ENCODE measurements at regions not wholly inside any gene's neighbourhood (a gene's known extent, or its start where the extent isn't known, plus 50 kb on each side); places are given as distances from the start of the nearest gene placed in this dataset.

DNA sequence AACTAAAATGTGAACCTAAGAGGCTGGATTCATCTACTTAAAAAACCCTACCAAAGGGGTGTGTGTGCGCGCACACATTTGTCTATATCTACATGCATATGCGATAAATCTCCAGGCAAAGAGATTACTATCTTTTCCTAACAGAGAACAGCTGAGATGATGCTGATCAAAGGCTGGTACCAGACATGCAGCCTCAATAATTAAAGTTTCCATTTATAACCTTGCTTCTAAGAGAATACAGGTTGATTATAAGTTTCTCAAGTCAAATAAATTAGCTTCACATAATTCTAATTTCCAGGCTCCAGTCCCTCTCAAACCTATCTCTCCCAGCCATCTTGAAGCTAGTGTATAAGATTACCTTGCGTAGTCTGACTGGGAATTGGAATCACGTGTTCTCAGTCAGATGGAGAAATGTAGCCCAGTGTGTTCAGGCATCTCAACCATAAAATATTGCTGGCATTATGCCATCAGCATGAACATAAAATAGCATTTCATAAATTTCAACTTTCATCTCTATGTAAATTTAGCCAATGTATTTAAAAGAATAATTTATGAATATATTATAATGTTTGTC, 1062.0 kb downstream of the XPNPEP1 start:
- Mint-ChIP-seq H3K36me3 (no peaks in the 10 kb centered on the region), H3K9me3 (peaks cover 0 to 14% (median 8%) of the 10 kb centered on the region in 8 donors), H3K4me3 (no peak overlapping the region), H3K27ac (no peak overlapping the region), H3K4me1 (no peaks in the 10 kb centered on the region), H3K27me3 (no peaks in the 10 kb centered on the region)
- intact Hi-C loops (cut with micrococcal nuclease): no loop called here
- no peak overlapping the region for H3K27ac ChIP-seq (ENCODE audit: low read depth, low read length)
- no peaks in the 10 kb centered on the region for H3K9me3 ChIP-seq (ENCODE audit: control insufficient read depth in 1 of 2, low read length in 2 of 2)
- DNase-seq: no peak
- no peaks in the 10 kb centered on the region for H3K27me3 ChIP-seq (ENCODE audit: insufficient read depth, low read length)
- no peaks in the 10 kb centered on the region for H3K4me1 ChIP-seq (ENCODE audit: insufficient read depth, low read length)
- ChIA-PET POLR2A (ENCODE audit: partially characterized antibody) (no interaction called here), CTCF (ENCODE audit: partially characterized antibody) (no interaction called here)
- no peaks in the 10 kb centered on the region for H3K36me3 ChIP-seq (ENCODE audit: insufficient read depth, low read length)
- H3K4me3 ChIP-seq (ENCODE audit: low read length in 2 of 2): no peak overlapping the region

DNA sequence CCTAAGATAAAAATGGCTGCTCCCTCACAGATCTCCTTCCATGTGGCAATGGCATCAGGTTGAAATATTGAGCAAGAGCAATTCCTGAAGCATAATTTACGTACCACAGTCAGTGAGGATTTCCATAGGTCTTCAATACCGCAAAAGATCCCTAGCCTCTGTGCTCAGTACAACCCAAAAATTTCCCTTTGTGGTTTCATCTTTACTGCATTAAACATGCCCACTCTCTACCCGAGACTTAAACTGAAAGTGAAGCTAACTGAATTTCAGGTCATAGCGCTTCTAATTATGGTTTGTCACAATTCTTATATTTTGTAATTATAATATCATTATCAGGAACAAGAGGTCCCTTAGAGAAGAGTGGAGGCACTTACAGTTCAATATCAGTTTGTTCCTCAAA, 1071.1 kb downstream of the XPNPEP1 start:
- Histone ChIP-seq H3K27ac (ENCODE audit: low read depth, low read length) (no peak overlapping the region), H3K9me3 (ENCODE audit: control insufficient read depth in 1 of 2, low read length in 2 of 2) (peaks cover 0 to 6% of the 10 kb centered on the region in 2 donors), H3K36me3 (ENCODE audit: insufficient read depth, low read length) (no peaks in the 10 kb centered on the region), H3K4me1 (ENCODE audit: insufficient read depth, low read length) (no peaks in the 10 kb centered on the region), H3K27me3 (ENCODE audit: insufficient read depth, low read length) (no peaks in the 10 kb centered on the region), H3K4me3 (ENCODE audit: low read length in 2 of 2) (no peak overlapping the region)
- CTCF ChIA-PET (ENCODE audit: partially characterized antibody): no interaction called here
- no peak overlapping the region for H3K27ac Mint-ChIP-seq
- intact Hi-C loops (cut with micrococcal nuclease): no loop called here
- H3K36me3 Mint-ChIP-seq: no peaks in the 10 kb centered on the region
- H3K4me3 Mint-ChIP-seq: no peak overlapping the region
- DNase-seq: no peak
- POLR2A ChIA-PET (ENCODE audit: partially characterized antibody): no interaction called here
- no peaks in the 10 kb centered on the region for H3K27me3 Mint-ChIP-seq
- peaks cover 0 to 5% (median 2%) of the 10 kb centered on the region in 8 donors for H3K9me3 Mint-ChIP-seq
- no peaks in the 10 kb centered on the region for H3K4me1 Mint-ChIP-seq

GRCh38 chr10:108850138-108850854, 1073.0 kb downstream of the XPNPEP1 start:
- ChIA-PET CTCF (ENCODE audit: partially characterized antibody) (no interaction called here), POLR2A (ENCODE audit: partially characterized antibody) (no interaction called here)
- H3K27me3 Mint-ChIP-seq: no peaks in the 10 kb centered on the region
- no peaks in the 10 kb centered on the region for H3K36me3 Mint-ChIP-seq
- Histone ChIP-seq H3K27me3 (ENCODE audit: insufficient read depth, low read length) (no peaks in the 10 kb centered on the region), H3K27ac (ENCODE audit: low read depth, low read length) (no peak overlapping the region), H3K4me1 (ENCODE audit: insufficient read depth, low read length) (no peaks in the 10 kb centered on the region), H3K36me3 (ENCODE audit: insufficient read depth, low read length) (no peaks in the 10 kb centered on the region), H3K4me3 (ENCODE audit: low read length in 2 of 2) (no peak overlapping the region), H3K9me3 (ENCODE audit: control insufficient read depth in 1 of 2, low read length in 2 of 2) (peaks cover 0 to 6% of the 10 kb centered on the region in 2 donors)
- H3K4me1 Mint-ChIP-seq: no peaks in the 10 kb centered on the region
- H3K27ac Mint-ChIP-seq: no peak overlapping the region
- H3K9me3 Mint-ChIP-seq: peaks cover 0 to 5% (median 3%) of the 10 kb centered on the region in 8 donors
- no peak for DNase-seq
- H3K4me3 Mint-ChIP-seq: no peak overlapping the region
- intact Hi-C loops (cut with micrococcal nuclease): no loop called here

GRCh38 chr10:108849688-108850087, 1073.6 kb downstream of the XPNPEP1 start:
- Histone ChIP-seq H3K4me3 (ENCODE audit: low read length in 2 of 2) (no peak overlapping the region), H3K4me1 (ENCODE audit: insufficient read depth, low read length) (no peaks in the 10 kb centered on the region), H3K27me3 (ENCODE audit: insufficient read depth, low read length) (no peaks in the 10 kb centered on the region), H3K9me3 (ENCODE audit: control insufficient read depth in 1 of 2, low read length in 2 of 2) (peaks cover 0 to 6% of the 10 kb centered on the region in 2 donors), H3K27ac (ENCODE audit: low read depth, low read length) (no peak overlapping the region), H3K36me3 (ENCODE audit: insufficient read depth, low read length) (no peaks in the 10 kb centered on the region)
- intact Hi-C loops (cut with micrococcal nuclease): no loop called here
- Mint-ChIP-seq H3K4me3 (no peak overlapping the region), H3K9me3 (peaks cover 0 to 5% (median 3%) of the 10 kb centered on the region in 8 donors), H3K4me1 (no peaks in the 10 kb centered on the region), H3K27me3 (no peaks in the 10 kb centered on the region), H3K36me3 (no peaks in the 10 kb centered on the region), H3K27ac (no peak overlapping the region)
- ChIA-PET POLR2A (ENCODE audit: partially characterized antibody) (no interaction called here), CTCF (ENCODE audit: partially characterized antibody) (no interaction called here)
- no peak for DNase-seq

DNA sequence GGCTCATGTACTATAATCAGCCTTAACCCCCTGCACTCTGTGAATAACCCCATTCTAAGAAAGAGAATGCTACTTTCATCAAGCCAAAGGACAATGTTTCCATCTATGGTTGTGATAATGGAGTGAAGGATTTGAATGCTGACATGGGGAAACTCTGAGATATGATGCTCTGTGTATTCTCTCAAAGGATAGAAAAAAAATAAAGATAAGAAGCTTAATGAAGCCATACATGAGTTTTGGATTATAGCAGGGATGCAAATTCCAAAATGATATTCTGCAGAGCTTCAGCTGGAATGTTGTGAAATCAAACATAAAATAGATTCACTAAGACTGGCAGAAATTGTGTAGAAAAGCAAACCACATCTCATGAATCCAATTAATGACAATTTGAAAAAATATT, 1074.1 kb downstream of the XPNPEP1 start:
- intact Hi-C loops (cut with micrococcal nuclease): no loop called here
- Histone ChIP-seq H3K4me3 (ENCODE audit: low read length in 2 of 2) (no peak overlapping the region), H3K27ac (ENCODE audit: low read depth, low read length) (no peak overlapping the region), H3K27me3 (ENCODE audit: insufficient read depth, low read length) (no peaks in the 10 kb centered on the region), H3K4me1 (ENCODE audit: insufficient read depth, low read length) (no peaks in the 10 kb centered on the region), H3K36me3 (ENCODE audit: insufficient read depth, low read length) (no peaks in the 10 kb centered on the region), H3K9me3 (ENCODE audit: control insufficient read depth in 1 of 2, low read length in 2 of 2) (peaks cover 0 to 6% of the 10 kb centered on the region in 2 donors)
- no peak for DNase-seq
- Mint-ChIP-seq H3K4me3 (no peak overlapping the region), H3K27me3 (no peaks in the 10 kb centered on the region), H3K4me1 (no peaks in the 10 kb centered on the region), H3K9me3 (peaks cover 0 to 5% (median 2%) of the 10 kb centered on the region in 8 donors), H3K27ac (no peak overlapping the region), H3K36me3 (no peaks in the 10 kb centered on the region)
- ChIA-PET POLR2A (ENCODE audit: partially characterized antibody) (no interaction called here), CTCF (ENCODE audit: partially characterized antibody) (no interaction called here)

DNA sequence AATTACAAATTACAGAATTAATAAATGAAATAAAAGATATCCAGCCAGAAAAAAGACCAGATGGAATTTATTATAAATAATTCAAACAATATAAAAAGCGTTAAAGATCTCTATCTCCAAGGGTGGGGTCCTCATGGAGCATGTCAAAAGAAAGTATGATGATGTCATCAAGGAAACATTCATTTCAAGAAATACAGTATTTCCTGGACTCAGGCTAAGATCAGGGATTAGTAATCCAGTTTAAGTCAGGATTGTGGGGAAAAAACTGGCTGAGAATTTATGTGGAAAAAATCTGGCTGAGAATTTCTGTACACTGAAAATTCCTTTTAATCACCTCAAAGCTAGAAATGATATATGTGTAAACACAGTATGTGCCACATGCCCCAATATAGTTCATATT, 1075.3 kb downstream of the XPNPEP1 start:
- H3K4me3 ChIP-seq (ENCODE audit: low read length in 2 of 2): no peak overlapping the region
- H3K27ac ChIP-seq (ENCODE audit: low read depth, low read length): no peak overlapping the region
- POLR2A ChIA-PET (ENCODE audit: partially characterized antibody): no interaction called here
- H3K27ac Mint-ChIP-seq: no peak overlapping the region
- intact Hi-C loops (cut with micrococcal nuclease): no loop called here
- no peak overlapping the region for H3K4me3 Mint-ChIP-seq
- H3K36me3 ChIP-seq (ENCODE audit: insufficient read depth, low read length): no peaks in the 10 kb centered on the region
- peaks cover 0 to 6% of the 10 kb centered on the region in 2 donors for H3K9me3 ChIP-seq (ENCODE audit: control insufficient read depth in 1 of 2, low read length in 2 of 2)
- DNase-seq: no peak
- CTCF ChIA-PET (ENCODE audit: partially characterized antibody): no interaction called here
- no peaks in the 10 kb centered on the region for H3K27me3 Mint-ChIP-seq
- no peaks in the 10 kb centered on the region for H3K36me3 Mint-ChIP-seq
- H3K4me1 ChIP-seq (ENCODE audit: insufficient read depth, low read length): no peaks in the 10 kb centered on the region
- H3K4me1 Mint-ChIP-seq: no peaks in the 10 kb centered on the region
- no peaks in the 10 kb centered on the region for H3K27me3 ChIP-seq (ENCODE audit: insufficient read depth, low read length)
- peaks cover 0 to 5% (median 3%) of the 10 kb centered on the region in 8 donors for H3K9me3 Mint-ChIP-seq

DNA sequence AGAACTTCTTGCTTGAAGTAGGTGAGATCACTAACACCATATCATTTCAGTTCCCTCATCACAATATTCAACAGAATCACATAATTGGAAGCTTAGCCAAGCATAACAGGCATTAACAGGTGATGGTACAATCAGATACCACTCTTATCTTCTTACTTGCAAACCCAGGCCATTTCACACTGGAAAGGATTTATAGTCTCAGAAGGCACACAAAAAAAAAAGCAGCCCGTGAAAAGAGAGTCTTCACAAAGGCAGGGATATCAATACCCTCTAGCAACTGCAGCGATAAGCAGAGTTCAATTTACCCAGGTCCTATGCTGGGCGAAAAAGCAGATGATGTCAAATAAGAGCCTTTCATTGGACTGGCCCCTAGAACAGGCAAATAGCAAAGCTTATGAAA, 1082.4 kb downstream of the XPNPEP1 start:
- Mint-ChIP-seq H3K4me1 (no peaks in the 10 kb centered on the region), H3K36me3 (no peaks in the 10 kb centered on the region), H3K27me3 (no peaks in the 10 kb centered on the region), H3K9me3 (peaks cover 0 to 24% (median 3%) of the 10 kb centered on the region in 8 donors), H3K27ac (no peak overlapping the region), H3K4me3 (no peak overlapping the region)
- intact Hi-C loops (cut with micrococcal nuclease): no loop called here
- H3K4me1 ChIP-seq (ENCODE audit: insufficient read depth, low read length): no peaks in the 10 kb centered on the region
- H3K27ac ChIP-seq (ENCODE audit: low read depth, low read length): no peak overlapping the region
- POLR2A ChIA-PET (ENCODE audit: partially characterized antibody): no interaction called here
- H3K4me3 ChIP-seq (ENCODE audit: low read length in 2 of 2): no peak overlapping the region
- H3K27me3 ChIP-seq (ENCODE audit: insufficient read depth, low read length): no peaks in the 10 kb centered on the region
- H3K36me3 ChIP-seq (ENCODE audit: insufficient read depth, low read length): no peaks in the 10 kb centered on the region
- DNase-seq: no peak
- CTCF ChIA-PET (ENCODE audit: partially characterized antibody): no interaction called here
- H3K9me3 ChIP-seq (ENCODE audit: control insufficient read depth in 1 of 2, low read length in 2 of 2): no peaks in the 10 kb centered on the region
